ENCODE measurements at regions not wholly inside any gene's neighbourhood (a gene's known extent, or its start where the extent isn't known, plus 50 kb on each side); places are given as distances from the start of the nearest gene placed in this dataset.
"Not testable (repeated sequence)": the region's sequence is repeated elsewhere in the genome, so short reads cannot be mapped to it uniquely, and the experiment has no call there.

GRCh38 chr17:16868616-16869015 is 103.3 kb downstream of the TNFRSF13B start:
- H3K4me3 ChIP-seq (ENCODE audit: low read depth, low read length, poor library complexity, severe bottlenecking); H3K79me2 ChIP-seq (ENCODE audit: insufficient read depth, low read depth, low read length); CTCF ChIA-PET (ENCODE audit: unreplicated experiment); intact Hi-C loops (cut with micrococcal nuclease; ENCODE audit: unreplicated experiment); H3K4me1 ChIP-seq (ENCODE audit: insufficient read depth, low read length, poor library complexity, severe bottlenecking); H3K36me3 ChIP-seq (ENCODE audit: insufficient read depth, low read length); H2AFZ ChIP-seq (ENCODE audit: low read length); BruUV-seq (replicated peaks); DNase-seq (ENCODE audit: low spot score); H3K27ac ChIP-seq (ENCODE audit: low read depth, low read length, poor library complexity, severe bottlenecking); H3K4me2 ChIP-seq (ENCODE audit: low read length); H3K9me3 ChIP-seq (ENCODE audit: low read length); H4K20me1 ChIP-seq (ENCODE audit: insufficient read depth, low read length); POLR2A ChIA-PET; H3K9me2 ChIP-seq (ENCODE audit: insufficient read depth, low read length): not testable (repeated sequence)

DNA sequence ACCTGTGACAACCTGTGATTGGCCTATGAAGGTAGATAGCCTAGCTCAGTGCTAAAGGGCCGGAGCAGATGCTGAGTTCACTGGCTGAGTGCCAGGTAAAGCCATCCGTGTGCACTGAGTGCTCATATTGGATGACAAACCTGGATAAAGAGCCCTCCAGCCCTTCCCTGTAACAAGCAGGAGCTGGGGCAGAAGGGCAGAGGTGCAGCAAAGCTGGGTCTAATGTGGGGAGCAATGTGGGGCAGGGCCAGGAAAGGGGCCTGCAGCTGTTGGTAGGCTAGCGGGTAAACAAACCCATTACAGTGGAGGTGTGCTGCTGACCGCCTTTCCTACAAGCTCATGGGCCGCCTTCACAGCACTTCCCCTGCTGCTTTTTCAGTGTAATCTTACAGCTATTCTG is 104.4 kb downstream of the TNFRSF13B start:
- H3K9me2 ChIP-seq (ENCODE audit: insufficient read depth, low read length); POLR2A ChIA-PET; H3K4me2 ChIP-seq (ENCODE audit: low read length); H3K9me3 ChIP-seq (ENCODE audit: low read length); H3K79me2 ChIP-seq (ENCODE audit: insufficient read depth, low read depth, low read length); H3K36me3 ChIP-seq (ENCODE audit: insufficient read depth, low read length); H3K4me3 ChIP-seq (ENCODE audit: low read depth, low read length, poor library complexity, severe bottlenecking); H3K4me1 ChIP-seq (ENCODE audit: insufficient read depth, low read length, poor library complexity, severe bottlenecking); DNase-seq (ENCODE audit: low spot score); H4K20me1 ChIP-seq (ENCODE audit: insufficient read depth, low read length); intact Hi-C loops (cut with micrococcal nuclease; ENCODE audit: unreplicated experiment); H3K27ac ChIP-seq (ENCODE audit: low read depth, low read length, poor library complexity, severe bottlenecking); BruUV-seq (replicated peaks); H2AFZ ChIP-seq (ENCODE audit: low read length): not testable (repeated sequence)
- CTCF ChIA-PET (ENCODE audit: unreplicated experiment): interaction anchor here (0.6 kb wide), 1 partner anchor 10 kb away, joined by 4 read pairs; no protein-coding TSS in a partner anchor

GRCh38 chr17:16866841-16867240 is 105.1 kb downstream of the TNFRSF13B start:
- H3K4me3 ChIP-seq (ENCODE audit: low read depth, low read length, poor library complexity, severe bottlenecking); H4K20me1 ChIP-seq (ENCODE audit: insufficient read depth, low read length); POLR2A ChIA-PET; H3K9me3 ChIP-seq (ENCODE audit: low read length); BruUV-seq (replicated peaks); intact Hi-C loops (cut with micrococcal nuclease; ENCODE audit: unreplicated experiment); H3K79me2 ChIP-seq (ENCODE audit: insufficient read depth, low read depth, low read length); H3K27ac ChIP-seq (ENCODE audit: low read depth, low read length, poor library complexity, severe bottlenecking); DNase-seq (ENCODE audit: low spot score); H3K36me3 ChIP-seq (ENCODE audit: insufficient read depth, low read length); H2AFZ ChIP-seq (ENCODE audit: low read length); H3K4me2 ChIP-seq (ENCODE audit: low read length); H3K4me1 ChIP-seq (ENCODE audit: insufficient read depth, low read length, poor library complexity, severe bottlenecking); H3K9me2 ChIP-seq (ENCODE audit: insufficient read depth, low read length): not testable (repeated sequence)
- CTCF ChIA-PET (ENCODE audit: unreplicated experiment): interaction anchor here (0.6 kb wide), 1 partner anchor 10 kb away, joined by 4 read pairs; no protein-coding TSS in a partner anchor

- no peaks in the 10 kb centered on the region for H3K9me3 ChIP-seq (ENCODE audit: low read length)
- no TSS peak for BruUV-seq (replicated peaks)
- CTCF ChIA-PET (ENCODE audit: unreplicated experiment): no interaction called here
- POLR2A ChIA-PET: no interaction called here
- no peak for DNase-seq (ENCODE audit: low spot score)
- no peak overlapping the region for H2AFZ ChIP-seq (ENCODE audit: low read length)
- H3K27ac ChIP-seq (ENCODE audit: low read depth, low read length, poor library complexity, severe bottlenecking): no peak overlapping the region
- no peaks in the 10 kb centered on the region for H3K9me2 ChIP-seq (ENCODE audit: insufficient read depth, low read length)
- H3K36me3 ChIP-seq (ENCODE audit: insufficient read depth, low read length): no peaks in the 10 kb centered on the region
- no peaks in the 10 kb centered on the region for H3K4me1 ChIP-seq (ENCODE audit: insufficient read depth, low read length, poor library complexity, severe bottlenecking)
- no peaks in the 10 kb centered on the region for H4K20me1 ChIP-seq (ENCODE audit: insufficient read depth, low read length)
- H3K4me2 ChIP-seq (ENCODE audit: low read length): no peak overlapping the region
- no peak for TF ChIP-seq EZH2phosphoT487 (IDR thresholded peaks at IDR 0.05; ENCODE audit: borderline replicate concordance, low read depth, low read length)
- TF ChIP-seq, protein P1, sequence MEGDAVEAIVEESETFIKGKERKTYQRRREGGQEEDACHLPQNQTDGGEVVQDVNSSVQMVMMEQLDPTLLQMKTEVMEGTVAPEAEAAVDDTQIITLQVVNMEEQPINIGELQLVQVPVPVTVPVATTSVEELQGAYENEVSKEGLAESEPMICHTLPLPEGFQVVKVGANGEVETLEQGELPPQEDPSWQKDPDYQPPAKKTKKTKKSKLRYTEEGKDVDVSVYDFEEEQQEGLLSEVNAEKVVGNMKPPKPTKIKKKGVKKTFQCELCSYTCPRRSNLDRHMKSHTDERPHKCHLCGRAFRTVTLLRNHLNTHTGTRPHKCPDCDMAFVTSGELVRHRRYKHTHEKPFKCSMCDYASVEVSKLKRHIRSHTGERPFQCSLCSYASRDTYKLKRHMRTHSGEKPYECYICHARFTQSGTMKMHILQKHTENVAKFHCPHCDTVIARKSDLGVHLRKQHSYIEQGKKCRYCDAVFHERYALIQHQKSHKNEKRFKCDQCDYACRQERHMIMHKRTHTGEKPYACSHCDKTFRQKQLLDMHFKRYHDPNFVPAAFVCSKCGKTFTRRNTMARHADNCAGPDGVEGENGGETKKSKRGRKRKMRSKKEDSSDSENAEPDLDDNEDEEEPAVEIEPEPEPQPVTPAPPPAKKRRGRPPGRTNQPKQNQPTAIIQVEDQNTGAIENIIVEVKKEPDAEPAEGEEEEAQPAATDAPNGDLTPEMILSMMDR (conservative IDR thresholded peaks at IDR 0.05; ENCODE audit: low read length): no peak
- H3K4me3 ChIP-seq (ENCODE audit: low read depth, low read length, poor library complexity, severe bottlenecking): no peak overlapping the region
- H3K79me2 ChIP-seq (ENCODE audit: insufficient read depth, low read depth, low read length): no peaks in the 10 kb centered on the region
- intact Hi-C loops (cut with micrococcal nuclease; ENCODE audit: unreplicated experiment): no loop called here
These were observed 105.5 kb downstream of the TNFRSF13B start for GRCh38 chr17:16866436-16866835.

DNA sequence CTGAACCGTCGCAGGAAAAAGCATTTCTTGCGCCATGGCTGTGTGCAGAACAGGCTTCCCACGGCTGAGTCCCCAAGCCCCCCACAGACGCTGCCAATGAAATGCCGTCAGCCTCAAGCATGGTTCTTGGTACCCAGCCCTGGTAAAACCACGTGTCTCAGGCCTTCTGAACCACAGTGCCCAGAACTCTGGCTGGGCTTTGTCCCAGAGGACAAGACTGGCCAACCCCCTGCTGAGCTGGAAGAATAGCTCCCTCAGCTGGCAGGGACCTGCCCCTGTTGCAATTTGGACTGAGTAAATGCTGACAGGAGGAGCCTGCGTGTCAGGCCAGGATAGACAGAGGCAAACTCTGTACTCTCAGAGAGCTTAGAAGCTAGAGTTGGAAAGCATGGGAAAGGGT is 106.2 kb downstream of the TNFRSF13B start:
- H3K36me3 ChIP-seq (ENCODE audit: insufficient read depth, low read length); H3K27ac ChIP-seq (ENCODE audit: low read depth, low read length, poor library complexity, severe bottlenecking); H3K4me3 ChIP-seq (ENCODE audit: low read depth, low read length, poor library complexity, severe bottlenecking); H3K4me2 ChIP-seq (ENCODE audit: low read length); H4K20me1 ChIP-seq (ENCODE audit: insufficient read depth, low read length); CTCF ChIA-PET (ENCODE audit: unreplicated experiment); intact Hi-C loops (cut with micrococcal nuclease; ENCODE audit: unreplicated experiment); H3K9me3 ChIP-seq (ENCODE audit: low read length); H2AFZ ChIP-seq (ENCODE audit: low read length); H3K9me2 ChIP-seq (ENCODE audit: insufficient read depth, low read length); H3K79me2 ChIP-seq (ENCODE audit: insufficient read depth, low read depth, low read length); BruUV-seq (replicated peaks); POLR2A ChIA-PET; DNase-seq (ENCODE audit: low spot score); H3K4me1 ChIP-seq (ENCODE audit: insufficient read depth, low read length, poor library complexity, severe bottlenecking): not testable (repeated sequence)

DNA sequence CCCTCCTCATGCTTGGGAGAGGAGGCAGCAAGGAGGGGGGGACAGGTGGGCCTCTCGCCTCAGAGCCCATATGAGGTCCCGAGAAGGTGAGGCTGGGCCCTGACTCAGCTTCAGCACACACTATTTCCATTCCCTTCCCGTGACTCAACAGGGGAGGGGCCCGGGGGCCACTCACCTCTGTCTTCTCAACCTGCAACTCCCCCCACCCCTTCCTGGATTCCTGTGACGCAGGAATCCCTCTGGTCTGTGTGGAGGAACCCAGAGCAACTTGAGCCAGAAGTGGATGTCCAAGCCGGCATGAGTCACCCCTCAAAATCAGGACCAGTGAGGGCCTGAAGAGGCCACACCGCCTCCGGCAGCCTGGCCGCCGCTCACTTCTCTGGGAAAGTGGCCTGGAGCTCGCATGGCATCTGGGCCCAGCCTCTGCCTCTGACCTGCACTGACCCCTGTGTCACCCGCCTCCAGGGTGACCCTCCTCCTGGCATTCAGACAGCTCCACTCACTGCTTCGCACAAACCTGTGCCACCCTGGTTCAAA is 106.8 kb downstream of the TNFRSF13B start:
- H3K27ac ChIP-seq (ENCODE audit: low read depth, low read length, poor library complexity, severe bottlenecking); BruUV-seq (replicated peaks); H3K4me1 ChIP-seq (ENCODE audit: insufficient read depth, low read length, poor library complexity, severe bottlenecking); H3K4me2 ChIP-seq (ENCODE audit: low read length); H3K79me2 ChIP-seq (ENCODE audit: insufficient read depth, low read depth, low read length); POLR2A ChIA-PET; H4K20me1 ChIP-seq (ENCODE audit: insufficient read depth, low read length); H2AFZ ChIP-seq (ENCODE audit: low read length); DNase-seq (ENCODE audit: low spot score); H3K9me2 ChIP-seq (ENCODE audit: insufficient read depth, low read length); H3K36me3 ChIP-seq (ENCODE audit: insufficient read depth, low read length); intact Hi-C loops (cut with micrococcal nuclease; ENCODE audit: unreplicated experiment); H3K4me3 ChIP-seq (ENCODE audit: low read depth, low read length, poor library complexity, severe bottlenecking); H3K9me3 ChIP-seq (ENCODE audit: low read length); CTCF ChIA-PET (ENCODE audit: unreplicated experiment): not testable (repeated sequence)
